Smooth muscle cell (in vitro differentiated cells): ENCODE measurements at regions not wholly inside any gene's neighbourhood (a gene's known extent, or its start where the extent isn't known, plus 50 kb on each side); places are given as distances from the start of the nearest gene placed in this dataset.

ENCODE experiments used
- DNase-seq: peaks from one replicate; lab custom pipeline; 2025; ENCODE audit not compliant: unreplicated experiment; lab: John Stamatoyannopoulos, UW
- H2AFZ ChIP-seq: fragments of 200-600 bp; sonication (generic); 2 replicates; pipeline ENCODE4 v1.6.0; 2016; ENCODE audit warnings: antibody characterized with exemption, low read depth, mild to moderate bottlenecking
- H3F3A ChIP-seq: fragments of 200-600 bp; sonication (generic); 2 replicates; pipeline ENCODE4 v1.6.0; 2017; ENCODE audit warnings: antibody characterized with exemption, low read depth
- H3K27ac ChIP-seq: fragments of 200-600 bp; sonication (generic); 2 replicates; pipeline ENCODE4 v1.5.1; 2016; ENCODE audit warnings: low read depth, mild to moderate bottlenecking
- H3K27me3 ChIP-seq: fragments of 200-600 bp; sonication (generic); 2 replicates; pipeline ENCODE4 v1.6.1; 2016; ENCODE audit warnings: low read depth, mild to moderate bottlenecking
- H3K36me3 ChIP-seq: fragments of 200-600 bp; sonication (generic); 2 replicates; pipeline ENCODE4 v1.5.1; 2016; ENCODE audit warnings: low read depth
- H3K4me1 ChIP-seq: fragments of 200-600 bp; sonication (generic); 2 replicates; pipeline ENCODE4 v1.5.1; 2016; ENCODE audit warnings: low read depth
- H3K4me2 ChIP-seq: fragments of 200-600 bp; sonication (generic); 2 replicates; pipeline ENCODE4 v1.6.0; 2016; ENCODE audit warnings: mild to moderate bottlenecking
- H3K4me3 ChIP-seq: fragments of 200-600 bp; sonication (generic); 2 replicates; pipeline ENCODE4 v1.5.1; 2016; ENCODE audit warnings: mild to moderate bottlenecking
- H3K79me2 ChIP-seq: fragments of 200-600 bp; sonication (generic); 2 replicates; pipeline ENCODE4 v1.6.0; 2016; ENCODE audit warnings: low read depth, mild to moderate bottlenecking
- H3K9ac ChIP-seq: fragments of 200-600 bp; sonication (generic); 2 replicates; pipeline ENCODE4 v1.6.0; 2016; ENCODE audit warnings: low read depth
- H3K9me3 ChIP-seq: fragments of 200-600 bp; sonication (generic); replicated peaks from 2 replicates; pipeline ENCODE4 v1.5.1; 2016; ENCODE audit warnings: low read depth
- H4K20me1 ChIP-seq: fragments of 200-600 bp; sonication (generic); 2 replicates; pipeline ENCODE4 v1.6.0; 2016; ENCODE audit warnings: low read depth
- WGBS: methylation state at CpG from one replicate; pipeline ENCODE4 v1.1.7; 2016; ENCODE audit warnings: low lambda C conversion rate; 5-methylcytosine and 5-hydroxymethylcytosine counted together
- TF ChIP-seq, protein P1 (sequence below): fragments of 200-600 bp; sonication (generic); IDR thresholded peaks from 2 replicates; pipeline ENCODE4 v1.5.1; 2017; ENCODE audit warnings: borderline replicate concordance, mild to moderate bottlenecking, antibody characterized with exemption; ENCODE audit not compliant: insufficient read depth, poor library complexity, severe bottlenecking

DNA sequence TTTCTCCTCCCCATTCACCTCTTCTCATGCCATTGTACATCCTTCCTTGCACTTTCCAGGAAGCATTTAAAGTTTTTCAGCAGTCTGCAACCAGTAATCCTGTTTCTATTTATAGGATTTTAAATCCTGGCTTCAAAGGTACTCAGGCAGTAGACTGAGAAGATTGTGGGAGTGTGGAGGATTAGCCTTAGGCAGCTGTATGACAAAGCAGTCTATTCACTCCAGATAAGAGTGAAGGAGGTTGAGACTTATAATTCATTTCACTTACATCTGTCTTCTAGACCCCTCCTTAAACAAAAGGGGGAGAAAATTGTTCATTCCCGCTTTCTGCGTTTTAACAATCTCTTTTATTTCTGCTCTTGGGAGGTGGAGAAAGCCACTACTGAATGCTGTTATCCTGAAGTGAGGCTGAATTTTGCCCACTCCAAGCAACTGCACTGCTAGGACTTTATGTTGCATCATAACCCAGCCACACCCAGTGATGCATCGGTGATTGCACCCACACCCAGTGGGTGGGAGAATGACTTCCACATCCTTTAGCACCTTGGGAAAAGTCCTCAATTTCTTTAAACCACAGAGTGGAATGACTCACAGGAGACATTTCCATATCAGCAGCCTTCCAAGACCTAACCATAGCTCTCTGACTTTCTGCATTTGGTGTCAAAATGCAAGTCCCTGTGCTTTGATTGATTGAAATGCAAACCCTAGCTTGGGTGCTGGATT is 382.5 kb upstream of the ATP2B1 start:
- no peak for DNase-seq
- Histone ChIP-seq H2AFZ (no peak overlapping the region), H3K9ac (peak overlapping the region; percentile 37), H3K4me1 (peaks cover 27% of the 10 kb centered on the region), H3K9me3 (no peaks in the 10 kb centered on the region), H3F3A (peaks cover 15% of the 10 kb centered on the region), H4K20me1 (no peaks in the 10 kb centered on the region), H3K36me3 (no peaks in the 10 kb centered on the region), H3K4me3 (no peak overlapping the region), H3K27me3 (no peaks in the 10 kb centered on the region), H3K27ac (peak overlapping the region; percentile 83), H3K79me2 (no peaks in the 10 kb centered on the region), H3K4me2 (peak overlapping the region; percentile 77)
- TF ChIP-seq, protein P1, sequence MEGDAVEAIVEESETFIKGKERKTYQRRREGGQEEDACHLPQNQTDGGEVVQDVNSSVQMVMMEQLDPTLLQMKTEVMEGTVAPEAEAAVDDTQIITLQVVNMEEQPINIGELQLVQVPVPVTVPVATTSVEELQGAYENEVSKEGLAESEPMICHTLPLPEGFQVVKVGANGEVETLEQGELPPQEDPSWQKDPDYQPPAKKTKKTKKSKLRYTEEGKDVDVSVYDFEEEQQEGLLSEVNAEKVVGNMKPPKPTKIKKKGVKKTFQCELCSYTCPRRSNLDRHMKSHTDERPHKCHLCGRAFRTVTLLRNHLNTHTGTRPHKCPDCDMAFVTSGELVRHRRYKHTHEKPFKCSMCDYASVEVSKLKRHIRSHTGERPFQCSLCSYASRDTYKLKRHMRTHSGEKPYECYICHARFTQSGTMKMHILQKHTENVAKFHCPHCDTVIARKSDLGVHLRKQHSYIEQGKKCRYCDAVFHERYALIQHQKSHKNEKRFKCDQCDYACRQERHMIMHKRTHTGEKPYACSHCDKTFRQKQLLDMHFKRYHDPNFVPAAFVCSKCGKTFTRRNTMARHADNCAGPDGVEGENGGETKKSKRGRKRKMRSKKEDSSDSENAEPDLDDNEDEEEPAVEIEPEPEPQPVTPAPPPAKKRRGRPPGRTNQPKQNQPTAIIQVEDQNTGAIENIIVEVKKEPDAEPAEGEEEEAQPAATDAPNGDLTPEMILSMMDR = no peak
- WGBS = 0% methylated on average over 3 of the region's 3 CpGs

DNA sequence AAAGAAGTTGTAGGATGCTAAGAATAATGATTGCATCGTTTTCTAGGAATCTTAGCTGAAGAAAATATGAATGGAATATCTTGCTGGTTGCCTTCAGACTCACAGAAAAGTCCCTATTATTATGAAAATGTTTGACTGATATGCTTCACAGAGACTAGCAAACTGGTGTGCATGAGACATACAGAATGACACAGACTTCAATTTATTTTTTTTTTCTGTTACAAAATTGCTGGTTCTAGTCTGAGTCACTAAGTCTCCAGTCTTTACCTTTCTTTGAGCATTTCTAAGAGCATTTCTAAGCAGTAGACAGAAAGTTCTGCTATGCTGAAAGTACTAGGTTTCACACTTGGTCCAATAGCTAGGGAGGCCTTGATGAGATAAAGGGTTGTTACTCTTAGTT is 377.6 kb upstream of the ATP2B1 start:
- Histone ChIP-seq H3K36me3 (no peaks in the 10 kb centered on the region), H3K79me2 (no peaks in the 10 kb centered on the region), H3K27ac (peak overlapping the region; percentile 67), H3K4me3 (no peak overlapping the region), H2AFZ (no peak overlapping the region), H3K9me3 (no peaks in the 10 kb centered on the region), H3F3A (peaks cover 13% of the 10 kb centered on the region), H3K4me2 (peak overlapping the region; percentile 71), H4K20me1 (no peaks in the 10 kb centered on the region), H3K9ac (peak overlapping the region; percentile 16), H3K27me3 (no peaks in the 10 kb centered on the region), H3K4me1 (peaks cover 30% of the 10 kb centered on the region)
- TF ChIP-seq, protein P1 = no peak
- no peak for DNase-seq
- 82% methylated on average over 1 of the region's 1 CpG for WGBS

DNA sequence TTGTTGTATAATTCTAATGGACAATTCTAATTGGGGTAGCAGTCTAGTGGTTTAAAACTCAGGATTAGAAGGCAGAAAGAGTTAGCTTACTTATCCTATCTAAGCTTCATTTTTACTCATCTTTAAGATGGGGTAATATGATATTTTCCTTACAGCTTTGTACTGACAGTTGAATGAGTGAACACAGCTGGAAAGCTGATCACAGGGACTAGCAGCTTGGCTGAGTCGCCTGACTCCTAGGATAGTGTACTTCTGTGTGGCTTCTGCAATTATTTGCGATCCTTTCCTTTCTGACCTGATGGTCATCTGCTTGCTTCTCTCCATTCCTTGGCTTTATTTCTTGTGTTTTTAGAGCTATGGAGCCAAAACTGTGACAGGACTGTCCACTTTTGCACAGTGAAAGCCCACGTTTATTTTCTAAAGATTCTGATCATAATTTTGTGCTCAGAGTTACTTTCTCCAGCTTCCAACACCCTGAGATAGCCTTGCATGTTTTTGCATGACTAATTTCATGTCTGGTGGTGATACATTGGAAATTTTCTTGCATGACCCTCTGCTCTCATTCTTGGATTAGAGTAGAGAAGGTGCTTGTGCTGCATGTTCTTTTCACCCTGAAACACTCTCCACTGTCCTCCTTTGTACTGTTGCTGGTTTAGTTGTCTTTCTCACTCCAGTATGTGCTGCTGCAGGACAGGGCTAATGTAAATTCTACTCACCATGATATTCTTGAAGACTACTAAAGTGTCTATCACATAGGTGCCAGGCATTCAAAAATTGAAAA is 377.0 kb upstream of the ATP2B1 start:
- no peak for DNase-seq
- Histone ChIP-seq H3K4me2 (peak overlapping the region; percentile 71), H3K4me3 (no peak overlapping the region), H2AFZ (no peak overlapping the region), H3K4me1 (peaks cover 28% of the 10 kb centered on the region), H3K36me3 (no peaks in the 10 kb centered on the region), H3K27ac (peak overlapping the region; percentile 67), H3K9me3 (no peaks in the 10 kb centered on the region), H4K20me1 (no peaks in the 10 kb centered on the region), H3F3A (peaks cover 13% of the 10 kb centered on the region), H3K79me2 (no peaks in the 10 kb centered on the region), H3K9ac (peak overlapping the region; percentile 16), H3K27me3 (no peaks in the 10 kb centered on the region)
- WGBS = 21% methylated on average over 3 of the region's 3 CpGs
- TF ChIP-seq, protein P1 = no peak
